ENCODE measurements at regions not wholly inside any gene's neighbourhood (a gene's known extent, or its start where the extent isn't known, plus 50 kb on each side); places are given as distances from the start of the nearest gene placed in this dataset.

GRCh38 chr5:128591598-128592455, 53.8 kb upstream of the FBN2 start:
- Histone ChIP-seq H3K9me3 (ENCODE audit: control insufficient read depth, low read length) (no peaks in the 10 kb centered on the region), H3K27me3 (replicated peaks; ENCODE audit: control insufficient read depth, insufficient read depth, low read length) (no peaks in the 10 kb centered on the region), H3K36me3 (ENCODE audit: control insufficient read depth, insufficient read depth, low read length, severe bottlenecking) (no peaks in the 10 kb centered on the region), H3K4me1 (ENCODE audit: control insufficient read depth, insufficient read depth, low read length) (peaks cover 5% of the 10 kb centered on the region), H3K9ac (ENCODE audit: low read length) (no peak overlapping the region), H3K4me3 (ENCODE audit: low read length) (no peak overlapping the region)
- peak; percentile 58 for DNase-seq (ENCODE audit: low read depth)

GRCh38 chr5:128596071-128596470, 58.0 kb upstream of the FBN2 start:
- Histone ChIP-seq H3K4me1 (ENCODE audit: control insufficient read depth, insufficient read depth, low read length) (peaks cover 5% of the 10 kb centered on the region), H3K9ac (ENCODE audit: low read length) (no peak overlapping the region), H3K4me3 (ENCODE audit: low read length) (no peak overlapping the region), H3K36me3 (ENCODE audit: control insufficient read depth, insufficient read depth, low read length, severe bottlenecking) (no peaks in the 10 kb centered on the region), H3K27me3 (replicated peaks; ENCODE audit: control insufficient read depth, insufficient read depth, low read length) (no peaks in the 10 kb centered on the region), H3K9me3 (ENCODE audit: control insufficient read depth, low read length) (no peaks in the 10 kb centered on the region)
- DNase-seq (ENCODE audit: low read depth), result peak; percentile 57

GRCh38 chr5:128597156-128597555, 59.1 kb upstream of the FBN2 start:
- H3K36me3 ChIP-seq (ENCODE audit: control insufficient read depth, insufficient read depth, low read length, severe bottlenecking), result no peaks in the 10 kb centered on the region
- H3K4me1 ChIP-seq (ENCODE audit: control insufficient read depth, insufficient read depth, low read length), result peaks cover 5% of the 10 kb centered on the region
- H3K9ac ChIP-seq (ENCODE audit: low read length), result no peak overlapping the region
- no peak for DNase-seq (ENCODE audit: low read depth)
- no peaks in the 10 kb centered on the region for H3K27me3 ChIP-seq (replicated peaks; ENCODE audit: control insufficient read depth, insufficient read depth, low read length)
- H3K9me3 ChIP-seq (ENCODE audit: control insufficient read depth, low read length), result no peaks in the 10 kb centered on the region
- no peak overlapping the region for H3K4me3 ChIP-seq (ENCODE audit: low read length)

- Histone ChIP-seq H3K4me3 (ENCODE audit: low read length) (no peak overlapping the region), H3K36me3 (ENCODE audit: control insufficient read depth, insufficient read depth, low read length, severe bottlenecking) (no peaks in the 10 kb centered on the region), H3K9ac (ENCODE audit: low read length) (no peak overlapping the region), H3K9me3 (ENCODE audit: control insufficient read depth, low read length) (peaks cover 4% of the 10 kb centered on the region), H3K4me1 (ENCODE audit: control insufficient read depth, insufficient read depth, low read length) (peaks cover 11% of the 10 kb centered on the region), H3K27me3 (replicated peaks; ENCODE audit: control insufficient read depth, insufficient read depth, low read length) (no peaks in the 10 kb centered on the region)
- no peak for DNase-seq (ENCODE audit: low read depth)
Measured at GRCh38 chr5:128613128-128613527, 75.1 kb upstream of the FBN2 start.

GRCh38 chr5:128613766-128614165, 75.7 kb upstream of the FBN2 start:
- H3K36me3 ChIP-seq (ENCODE audit: control insufficient read depth, insufficient read depth, low read length, severe bottlenecking), result no peaks in the 10 kb centered on the region
- no peak overlapping the region for H3K4me3 ChIP-seq (ENCODE audit: low read length)
- peaks cover 11% of the 10 kb centered on the region for H3K4me1 ChIP-seq (ENCODE audit: control insufficient read depth, insufficient read depth, low read length)
- H3K9me3 ChIP-seq (ENCODE audit: control insufficient read depth, low read length), result no peaks in the 10 kb centered on the region
- peak overlapping the region; percentile 47 for H3K9ac ChIP-seq (ENCODE audit: low read length)
- DNase-seq (ENCODE audit: low read depth), result peak; percentile 42
- no peaks in the 10 kb centered on the region for H3K27me3 ChIP-seq (replicated peaks; ENCODE audit: control insufficient read depth, insufficient read depth, low read length)

- H3K9ac ChIP-seq (ENCODE audit: low read length), result no peak overlapping the region
- H3K4me3 ChIP-seq (ENCODE audit: low read length), result no peak overlapping the region
- DNase-seq (ENCODE audit: low read depth), result no peak
- no peaks in the 10 kb centered on the region for H3K36me3 ChIP-seq (ENCODE audit: control insufficient read depth, insufficient read depth, low read length, severe bottlenecking)
- H3K4me1 ChIP-seq (ENCODE audit: control insufficient read depth, insufficient read depth, low read length), result peaks cover 11% of the 10 kb centered on the region
- H3K27me3 ChIP-seq (replicated peaks; ENCODE audit: control insufficient read depth, insufficient read depth, low read length), result no peaks in the 10 kb centered on the region
- no peaks in the 10 kb centered on the region for H3K9me3 ChIP-seq (ENCODE audit: control insufficient read depth, low read length)
Measured at GRCh38 chr5:128615578-128615977, 77.5 kb upstream of the FBN2 start.

GRCh38 chr5:128626536-128627090, 88.6 kb upstream of the FBN2 start:
- H3K4me3 ChIP-seq (ENCODE audit: low read length), result no peak overlapping the region
- no peaks in the 10 kb centered on the region for H3K27me3 ChIP-seq (replicated peaks; ENCODE audit: control insufficient read depth, insufficient read depth, low read length)
- no peaks in the 10 kb centered on the region for H3K9me3 ChIP-seq (ENCODE audit: control insufficient read depth, low read length)
- no peak overlapping the region for H3K9ac ChIP-seq (ENCODE audit: low read length)
- DNase-seq (ENCODE audit: low read depth), result no peak
- H3K4me1 ChIP-seq (ENCODE audit: control insufficient read depth, insufficient read depth, low read length), result peaks cover 15% of the 10 kb centered on the region
- H3K36me3 ChIP-seq (ENCODE audit: control insufficient read depth, insufficient read depth, low read length, severe bottlenecking), result no peaks in the 10 kb centered on the region

- H3K4me3 ChIP-seq (ENCODE audit: low read length), result no peak overlapping the region
- H3K4me1 ChIP-seq (ENCODE audit: control insufficient read depth, insufficient read depth, low read length), result peaks cover 15% of the 10 kb centered on the region
- no peak for DNase-seq (ENCODE audit: low read depth)
- H3K9ac ChIP-seq (ENCODE audit: low read length), result no peak overlapping the region
- H3K9me3 ChIP-seq (ENCODE audit: control insufficient read depth, low read length), result no peaks in the 10 kb centered on the region
- no peaks in the 10 kb centered on the region for H3K36me3 ChIP-seq (ENCODE audit: control insufficient read depth, insufficient read depth, low read length, severe bottlenecking)
- no peaks in the 10 kb centered on the region for H3K27me3 ChIP-seq (replicated peaks; ENCODE audit: control insufficient read depth, insufficient read depth, low read length)
Measured at GRCh38 chr5:128627939-128628338, 89.9 kb upstream of the FBN2 start.

- Histone ChIP-seq H3K27me3 (replicated peaks; ENCODE audit: control insufficient read depth, insufficient read depth, low read length) (no peaks in the 10 kb centered on the region), H3K36me3 (ENCODE audit: control insufficient read depth, insufficient read depth, low read length, severe bottlenecking) (no peaks in the 10 kb centered on the region), H3K4me3 (ENCODE audit: low read length) (no peak overlapping the region), H3K9ac (ENCODE audit: low read length) (no peak overlapping the region), H3K9me3 (ENCODE audit: control insufficient read depth, low read length) (no peaks in the 10 kb centered on the region), H3K4me1 (ENCODE audit: control insufficient read depth, insufficient read depth, low read length) (peaks cover 15% of the 10 kb centered on the region)
- peak; percentile 61 for DNase-seq (ENCODE audit: low read depth)
Measured at GRCh38 chr5:128629157-128629556, 91.1 kb upstream of the FBN2 start.

GRCh38 chr5:128630121-128630520, 92.1 kb upstream of the FBN2 start:
- Histone ChIP-seq H3K27me3 (replicated peaks; ENCODE audit: control insufficient read depth, insufficient read depth, low read length) (no peaks in the 10 kb centered on the region), H3K36me3 (ENCODE audit: control insufficient read depth, insufficient read depth, low read length, severe bottlenecking) (no peaks in the 10 kb centered on the region), H3K4me3 (ENCODE audit: low read length) (no peak overlapping the region), H3K9me3 (ENCODE audit: control insufficient read depth, low read length) (no peaks in the 10 kb centered on the region), H3K9ac (ENCODE audit: low read length) (no peak overlapping the region), H3K4me1 (ENCODE audit: control insufficient read depth, insufficient read depth, low read length) (peaks cover 13% of the 10 kb centered on the region)
- no peak for DNase-seq (ENCODE audit: low read depth)

GRCh38 chr5:128631771-128632170, 93.7 kb upstream of the FBN2 start:
- H3K36me3 ChIP-seq (ENCODE audit: control insufficient read depth, insufficient read depth, low read length, severe bottlenecking), result no peaks in the 10 kb centered on the region
- peaks cover 22% of the 10 kb centered on the region for H3K4me1 ChIP-seq (ENCODE audit: control insufficient read depth, insufficient read depth, low read length)
- H3K27me3 ChIP-seq (replicated peaks; ENCODE audit: control insufficient read depth, insufficient read depth, low read length), result no peaks in the 10 kb centered on the region
- no peaks in the 10 kb centered on the region for H3K9me3 ChIP-seq (ENCODE audit: control insufficient read depth, low read length)
- DNase-seq (ENCODE audit: low read depth), result no peak
- H3K4me3 ChIP-seq (ENCODE audit: low read length), result no peak overlapping the region
- no peak overlapping the region for H3K9ac ChIP-seq (ENCODE audit: low read length)

All from adipocyte (in vitro differentiated cells).